ENCODE measurements at regions not wholly inside any gene's neighbourhood (a gene's known extent, or its start where the extent isn't known, plus 50 kb on each side); places are given as distances from the start of the nearest gene placed in this dataset.

GRCh38 chr2:16373341-16373740 is 292.3 kb downstream of the CYRIA start:
- Histone ChIP-seq H4K8ac (ENCODE audit: extremely low read depth, insufficient read depth, low read length) (no peak overlapping the region), H4K5ac (ENCODE audit: insufficient read length, low read depth, low read length) (no peak overlapping the region), H2BK12ac (ENCODE audit: low read depth, low read length) (no peak overlapping the region), H2BK5ac (ENCODE audit: low read depth, low read length) (no peak overlapping the region), H2BK20ac (ENCODE audit: low read length) (no peak overlapping the region), H3K18ac (ENCODE audit: extremely low read depth, low read length) (no peak overlapping the region), H3K9ac (replicated peaks in 1 of 4; ENCODE audit: extremely low read depth in 1 of 4, low read depth in 3 of 4, low read length in 3 of 4) (no peak overlapping the region), H4K20me1 (replicated peaks in 1 of 2; ENCODE audit: control insufficient read depth in 1 of 2, insufficient read depth in 2 of 2, low read length in 2 of 2) (no peaks in the 10 kb centered on the region), H3K36me3 (ENCODE audit: control insufficient read depth in 2 of 4, insufficient read depth in 4 of 4, low read length in 3 of 4) (no peaks in the 10 kb centered on the region), H2BK120ac (replicated peaks; ENCODE audit: low read depth, low read length) (no peak overlapping the region), H3K27ac (ENCODE audit: low read depth, low read length) (no peak overlapping the region), H3K9me3 (ENCODE audit: insufficient read depth in 2 of 2, low read depth in 1 of 2, low read length in 1 of 2) (no peaks in the 10 kb centered on the region), H2AFZ (ENCODE audit: low read length) (no peak overlapping the region), H3K56ac (replicated peaks; ENCODE audit: insufficient read length, low read depth, low read length) (no peak overlapping the region), H3K23ac (ENCODE audit: insufficient read length) (no peak overlapping the region), H3K4me1 (replicated peaks in 1 of 4; ENCODE audit: control insufficient read depth in 3 of 4, insufficient read depth in 4 of 4, low read length in 3 of 4) (no peaks in the 10 kb centered on the region; a peak in 1 of 7 replicates), H3K23me2 (ENCODE audit: low read depth, low read length) (no peaks in the 10 kb centered on the region), H2BK15ac (ENCODE audit: low read length) (no peak overlapping the region), H3K79me2 (ENCODE audit: control insufficient read depth in 1 of 2, insufficient read depth in 2 of 2, low read length in 2 of 2) (no peaks in the 10 kb centered on the region), H4K91ac (replicated peaks; ENCODE audit: insufficient read length, low read length) (no peak overlapping the region), H3K27me3 (replicated peaks in 1 of 4; ENCODE audit: control insufficient read depth in 3 of 4, extremely low read depth in 1 of 4, insufficient read depth in 3 of 4, low read length in 3 of 4) (no peaks in the 10 kb centered on the region), H3K14ac (ENCODE audit: insufficient read length) (no peak overlapping the region), H3K4ac (replicated peaks; ENCODE audit: insufficient read length, low read depth, low read length) (no peak overlapping the region), H3K4me3 (ENCODE audit: extremely low read depth in 1 of 4, insufficient read depth in 2 of 4, low read depth in 3 of 4, low read length in 4 of 4) (no peak overlapping the region), H3K79me1 (ENCODE audit: low read depth, low read length) (no peaks in the 10 kb centered on the region), H2AK5ac (ENCODE audit: low read depth, low read length) (no peak overlapping the region), H3K4me2 (ENCODE audit: insufficient read depth in 1 of 2, low read depth in 2 of 2, low read length in 2 of 2) (no peak overlapping the region)
- DNase-seq (ENCODE audit: low read depth in 1 of 2, low spot score in 2 of 2) (no peak), FAIRE-seq (no peak)
- CTCF ChIA-PET (ENCODE audit: partially characterized antibody) = interaction anchor here (0.7 to 1.6 kb wide), 2 partner anchors 11 to 44 kb away, joined by 3 to 4 read pairs; no protein-coding TSS in a partner anchor
- POLR2A ChIA-PET (ENCODE audit: partially characterized antibody) = no interaction called here
- 100% methylated on average over 1 of the region's 1 CpG; no CpG with 5 or more reads in 1 of the 2 experiments for WGBS, 2 experiments (ENCODE audit: extremely low coverage in 1 of 2, insufficient coverage in 1 of 2, insufficient read length in 1 of 2, insufficient replicate concordance in 2 of 2, low coverage in 1 of 2, low lambda C conversion rate in 2 of 2, missing lambda C conversion rate in 1 of 2)
- no peak for TF ChIP-seq POLR2A (IDR thresholded peaks at IDR 0.05; ENCODE audit: control extremely low read depth in 1 of 2, low read depth in 2 of 2, low read length in 2 of 2)
- TF ChIP-seq MAX (IDR thresholded peaks at IDR 0.05) = no peak
- no peak for TF ChIP-seq EGR1 (IDR thresholded peaks at IDR 0.05; ENCODE audit: borderline replicate concordance, low read depth, low read length)
- TF ChIP-seq RNF2 (IDR thresholded peaks at IDR 0.05; ENCODE audit: borderline replicate concordance, low read depth, low read length, missing control alignments, poor library complexity, severe bottlenecking) = no peak
- TF ChIP-seq RBBP5 (IDR thresholded peaks at IDR 0.05; ENCODE audit: borderline replicate concordance, low read depth, low read length) = no peak
- no peak for TF ChIP-seq CHD1 (IDR thresholded peaks at IDR 0.05; ENCODE audit: low read depth, low read length)
- TF ChIP-seq YY1 (IDR thresholded peaks at IDR 0.05; ENCODE audit: low read depth, low read length) = no peak
- TF ChIP-seq ZNF274 (IDR thresholded peaks at IDR 0.05; ENCODE audit: borderline replicate concordance, extremely low read depth, low read length) = no peak
- TF ChIP-seq POU5F1 (IDR thresholded peaks at IDR 0.05; ENCODE audit: low read depth, low read length) = no peak
- no peak for TF ChIP-seq RFX5 (IDR thresholded peaks at IDR 0.05; ENCODE audit: borderline replicate concordance, low read depth, low read length)
- no peak for TF ChIP-seq KDM5A (IDR thresholded peaks at IDR 0.05; ENCODE audit: low read length)
- no peak for TF ChIP-seq EP300 (IDR thresholded peaks at IDR 0.05; ENCODE audit: borderline replicate concordance in 1 of 2, low read depth in 2 of 2, low read length in 2 of 2)

Data from H1 (cell line).